ENCODE measurements at regions not wholly inside any gene's neighbourhood (a gene's known extent, or its start where the extent isn't known, plus 50 kb on each side); places are given as distances from the start of the nearest gene placed in this dataset.

DNA sequence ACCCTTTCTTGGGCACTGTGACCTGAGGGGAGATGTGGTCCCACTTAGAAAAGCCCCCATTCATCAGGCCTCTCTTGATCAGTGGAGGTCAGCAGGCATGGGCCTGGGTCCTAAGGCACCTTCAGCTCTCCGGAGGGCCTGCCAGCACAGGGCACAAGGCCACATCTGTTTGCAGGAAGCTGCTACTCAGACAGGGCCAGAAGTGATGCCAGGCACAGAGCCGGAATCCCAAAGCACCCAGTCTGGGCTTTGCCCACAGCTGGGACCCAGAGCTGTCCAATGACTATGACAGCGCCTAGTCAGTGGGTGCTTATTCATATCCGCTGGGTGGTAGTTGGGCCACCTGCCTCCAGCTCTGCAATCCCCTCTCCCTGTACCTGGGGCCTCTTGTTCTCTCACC is 63.2 kb upstream of the ELN start:
- no peak for DNase-seq

DNA sequence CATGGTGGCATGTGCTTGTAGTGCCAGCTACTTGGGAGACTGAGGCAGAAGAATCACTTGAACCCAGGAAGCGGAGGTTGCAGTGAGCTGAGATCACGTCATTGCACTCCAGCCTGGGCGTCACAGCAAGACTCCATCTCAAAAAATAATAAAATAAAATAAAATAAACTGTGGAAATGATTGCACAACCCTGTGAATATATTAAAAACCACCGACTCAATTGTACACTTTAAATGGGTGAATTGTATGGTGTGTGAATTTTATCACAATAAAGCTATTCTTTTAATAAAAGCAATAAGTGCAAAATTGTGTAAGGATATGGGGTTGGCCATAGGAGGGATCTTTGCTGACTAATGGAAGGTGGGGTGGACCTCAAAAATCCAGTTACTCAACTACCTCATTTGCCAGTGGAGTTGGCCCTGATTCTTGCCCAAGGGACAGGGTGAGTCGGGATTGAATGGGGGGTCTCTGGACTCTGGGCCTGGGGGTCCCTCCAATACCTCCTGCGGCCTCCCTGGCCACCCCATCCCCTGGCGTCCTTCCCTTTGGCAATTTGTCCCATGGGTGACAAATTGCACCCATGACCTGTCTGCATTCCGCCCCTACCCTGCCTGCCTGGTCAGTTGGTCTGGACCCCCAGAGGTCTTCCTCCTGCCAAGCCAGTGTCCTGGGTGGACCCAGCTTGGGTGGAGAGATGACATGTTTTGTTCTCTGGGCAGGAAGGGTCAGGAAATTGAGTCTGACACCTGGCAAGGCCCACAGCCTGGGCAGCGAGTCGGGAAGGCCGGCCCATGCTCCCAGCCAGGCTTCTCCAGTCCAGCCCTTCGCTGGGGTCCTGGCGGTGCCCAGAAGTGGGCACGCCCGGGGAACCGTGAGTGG is 61.7 kb upstream of the ELN start:
- no peak for DNase-seq

DNA sequence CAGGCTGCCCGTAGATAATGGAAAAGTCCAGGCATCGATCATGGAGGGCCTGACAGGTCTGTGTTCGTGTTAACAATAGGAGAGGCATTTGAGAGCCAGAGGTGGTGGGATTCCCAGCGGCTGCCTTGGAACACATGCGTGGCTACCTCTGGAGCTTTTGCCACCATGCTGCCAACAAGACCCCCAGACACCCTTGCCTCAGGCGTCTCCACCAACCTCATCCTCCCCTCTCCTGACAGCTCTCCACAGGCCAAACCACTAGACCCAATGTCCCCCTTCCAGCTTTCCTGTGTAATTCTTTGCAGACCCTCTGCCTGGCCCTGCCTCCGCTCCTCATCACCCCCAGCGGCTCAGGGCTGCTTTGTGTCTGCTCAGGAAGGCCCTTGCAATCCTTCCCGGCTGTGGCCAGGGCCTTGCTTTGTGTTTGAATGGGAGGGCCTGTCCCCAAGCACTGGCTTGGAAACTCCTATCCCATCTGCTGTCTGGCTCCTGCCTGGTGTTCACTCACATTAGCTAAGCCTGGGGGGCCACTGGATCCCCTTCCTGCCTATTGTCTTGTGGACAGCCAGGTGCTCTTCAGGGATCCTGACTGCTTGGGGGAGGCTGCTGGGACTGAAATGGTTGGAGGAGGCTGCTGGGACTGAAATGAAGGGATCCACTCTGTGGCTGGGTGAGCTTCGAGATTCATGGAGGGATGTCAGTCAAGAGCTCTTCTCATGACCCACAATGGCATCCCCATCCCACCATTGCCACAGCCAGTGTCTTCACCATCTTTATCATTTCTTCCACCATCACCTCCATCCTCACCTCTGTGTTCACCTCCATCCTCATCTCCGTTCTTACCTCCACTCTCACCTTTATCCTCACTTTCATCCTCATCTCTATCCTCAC is 60.8 kb upstream of the ELN start:
- no peak for DNase-seq

DNA sequence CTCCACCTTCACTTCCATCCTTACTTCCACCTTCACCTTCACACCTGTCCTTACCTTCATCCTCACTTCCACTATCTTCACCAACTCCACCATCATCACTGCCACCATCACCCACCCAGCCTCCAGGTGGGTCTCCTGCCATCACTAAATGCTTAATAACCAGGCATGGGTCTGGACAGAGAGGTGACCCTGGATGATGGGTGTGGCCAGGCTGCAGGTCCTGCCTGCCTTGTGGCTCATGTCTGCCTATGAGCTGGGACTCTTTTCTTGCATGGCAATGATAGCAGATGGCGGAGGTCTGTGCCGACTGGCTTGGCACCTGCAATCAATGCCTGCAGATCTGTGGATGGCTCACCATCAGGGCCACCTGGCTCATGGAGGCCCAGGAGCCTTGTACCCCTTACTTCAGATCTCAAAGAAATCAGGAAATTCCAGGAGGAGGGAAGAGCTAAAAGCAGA is 60.1 kb upstream of the ELN start:
- DNase-seq, result no peak

DNA sequence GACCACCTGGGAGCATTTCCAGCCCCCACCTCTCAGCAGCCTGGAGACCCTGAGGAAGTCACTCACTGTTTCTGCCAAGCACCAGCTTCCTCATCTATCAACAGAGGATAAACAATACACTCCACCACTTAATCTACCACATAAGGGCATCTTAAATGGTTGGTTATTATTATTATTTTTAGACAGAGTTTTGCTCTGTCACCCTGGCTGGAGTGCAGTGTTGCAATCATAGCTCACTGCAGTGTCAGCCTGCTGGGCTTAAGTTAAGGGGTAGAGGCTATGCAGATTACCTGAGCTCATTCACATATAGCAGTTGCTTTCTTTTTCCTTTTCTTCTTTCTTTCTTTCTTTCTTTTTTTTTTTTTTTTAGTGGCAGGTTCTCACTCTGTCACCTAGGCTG is 59.5 kb upstream of the ELN start:
- DNase-seq, result no peak

DNA sequence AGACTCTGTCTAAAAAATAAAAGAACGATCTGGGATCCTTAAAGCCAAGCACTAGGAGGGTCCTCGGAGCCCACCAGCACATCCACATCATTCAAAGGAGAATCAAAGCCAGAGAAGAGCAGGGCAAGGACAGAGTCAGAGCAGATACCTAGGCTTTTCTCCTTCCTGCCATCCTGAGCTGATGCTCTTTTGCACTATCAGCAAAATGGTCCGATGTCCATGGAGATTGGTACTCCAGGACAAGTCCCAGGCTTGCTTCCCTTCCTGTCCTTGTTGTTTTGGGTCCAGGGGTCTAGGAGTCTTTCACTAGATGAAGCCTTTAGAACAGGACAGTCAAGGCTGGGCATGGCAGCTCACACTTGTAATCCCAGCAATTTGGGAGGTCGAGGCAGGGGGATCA is 58.0 kb upstream of the ELN start:
- no peak for DNase-seq

DNA sequence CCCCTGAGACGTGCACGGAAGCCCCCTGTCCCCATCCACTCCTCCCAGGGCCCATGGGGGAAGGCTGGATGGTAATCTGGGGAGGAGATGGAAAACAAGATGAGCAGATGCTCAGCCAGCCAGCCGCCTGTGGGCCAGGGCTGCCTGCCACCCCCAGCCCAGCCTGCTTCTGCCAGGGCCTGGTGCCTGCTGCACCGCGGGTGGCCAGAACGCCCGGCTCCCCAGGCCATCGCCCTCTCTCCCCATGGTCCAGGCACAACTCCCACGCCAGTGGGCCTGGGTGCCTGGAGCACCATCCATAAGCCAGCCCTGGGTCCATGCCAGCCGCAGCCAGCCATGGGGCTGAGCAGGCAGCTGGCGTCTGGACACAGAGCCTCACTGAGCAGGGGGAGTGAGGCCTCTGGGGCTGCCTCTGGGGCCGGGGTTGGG is 57.2 kb upstream of the ELN start:
- DNase-seq, result no peak

DNA sequence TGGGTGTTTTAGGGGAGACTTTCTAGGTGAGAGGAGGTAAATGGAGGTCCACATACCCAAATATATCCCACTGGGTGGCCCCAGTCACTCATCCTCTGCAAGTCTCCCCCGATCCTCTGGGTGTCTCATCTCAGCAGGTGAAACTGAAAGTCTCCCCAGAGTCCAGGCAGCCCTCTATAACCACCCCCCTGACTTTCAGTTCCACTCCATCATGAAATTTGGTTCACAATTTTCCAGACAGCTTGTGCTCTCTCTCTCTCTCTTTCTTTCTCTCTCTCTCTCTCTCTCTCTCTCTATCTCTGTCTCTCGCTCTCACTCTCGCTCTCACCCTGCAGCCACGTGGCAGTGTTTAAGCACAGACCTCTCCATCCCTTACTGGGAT is 56.7 kb upstream of the ELN start:
- DNase-seq, result no peak

DNA sequence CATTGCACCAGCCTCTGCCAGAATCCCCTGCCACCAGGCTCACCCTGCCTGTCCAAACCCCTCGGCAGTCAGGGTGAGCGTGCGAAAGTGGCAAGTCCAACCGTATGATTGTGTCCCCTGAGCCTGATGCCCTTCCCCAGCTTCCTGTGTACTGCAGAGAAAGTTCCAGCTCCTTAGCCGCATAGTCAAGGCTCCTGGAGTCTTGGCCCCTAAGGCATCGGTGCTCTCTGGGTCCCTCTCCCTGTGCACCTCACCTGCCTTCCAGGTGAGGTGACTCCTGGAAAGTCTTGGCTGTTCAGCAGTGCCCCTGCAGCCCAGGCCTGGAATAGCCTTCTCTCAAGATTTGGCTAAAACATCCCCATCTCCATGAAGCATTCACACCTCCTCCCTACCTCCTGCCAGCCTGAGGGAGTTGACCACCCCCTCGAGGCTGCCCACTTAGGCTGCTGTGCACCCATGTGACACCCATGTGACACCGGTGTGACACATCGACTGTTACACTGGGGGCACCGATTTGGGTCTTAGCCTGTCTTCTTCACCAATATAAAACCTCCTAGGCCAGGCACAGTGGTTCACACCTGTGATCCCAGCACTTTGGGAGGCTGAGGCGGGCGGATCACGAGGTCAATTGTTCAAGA is 56.1 kb upstream of the ELN start:
- DNase-seq, result no peak

DNA sequence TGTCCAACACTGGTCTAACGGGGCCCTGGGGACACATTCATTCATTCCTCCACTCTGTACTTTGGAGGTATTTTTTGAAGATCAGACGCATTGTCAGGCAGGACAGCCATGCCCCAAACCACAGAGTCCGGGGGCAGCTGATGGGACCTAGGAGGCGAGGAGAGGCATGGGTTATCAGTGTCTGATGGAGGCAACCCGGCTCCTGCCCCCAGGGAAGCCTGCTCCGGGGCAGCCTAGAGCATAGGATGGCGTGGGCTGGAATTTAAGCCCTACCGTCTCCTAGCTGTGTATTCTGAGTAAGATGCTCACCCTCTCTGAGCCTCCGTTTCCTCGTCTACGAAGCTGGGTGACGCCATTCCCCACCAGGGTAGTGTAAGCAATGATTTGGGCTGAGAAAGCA is 55.4 kb upstream of the ELN start:
- DNase-seq, result no peak

DNA sequence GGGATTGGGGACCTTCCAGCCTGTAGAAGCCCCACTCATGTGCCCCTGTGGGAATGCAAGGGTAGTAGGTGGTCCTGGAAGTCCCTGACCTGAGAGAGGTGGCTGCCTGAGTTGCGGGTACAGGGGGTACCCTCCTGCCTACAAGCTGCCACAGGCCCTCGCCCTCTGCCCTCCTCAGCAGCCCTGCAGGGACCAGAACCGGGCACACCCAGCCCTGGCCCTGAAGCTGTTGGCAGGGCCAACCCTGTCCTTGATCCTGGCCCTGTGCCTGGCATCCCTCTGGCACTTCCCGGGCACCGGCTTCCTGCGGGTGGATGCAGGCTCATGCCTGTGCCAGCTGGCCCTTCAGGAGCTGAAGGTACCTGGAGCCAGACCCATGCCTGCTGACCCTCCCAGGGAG is 54.9 kb upstream of the ELN start:
- DNase-seq, result no peak

DNA sequence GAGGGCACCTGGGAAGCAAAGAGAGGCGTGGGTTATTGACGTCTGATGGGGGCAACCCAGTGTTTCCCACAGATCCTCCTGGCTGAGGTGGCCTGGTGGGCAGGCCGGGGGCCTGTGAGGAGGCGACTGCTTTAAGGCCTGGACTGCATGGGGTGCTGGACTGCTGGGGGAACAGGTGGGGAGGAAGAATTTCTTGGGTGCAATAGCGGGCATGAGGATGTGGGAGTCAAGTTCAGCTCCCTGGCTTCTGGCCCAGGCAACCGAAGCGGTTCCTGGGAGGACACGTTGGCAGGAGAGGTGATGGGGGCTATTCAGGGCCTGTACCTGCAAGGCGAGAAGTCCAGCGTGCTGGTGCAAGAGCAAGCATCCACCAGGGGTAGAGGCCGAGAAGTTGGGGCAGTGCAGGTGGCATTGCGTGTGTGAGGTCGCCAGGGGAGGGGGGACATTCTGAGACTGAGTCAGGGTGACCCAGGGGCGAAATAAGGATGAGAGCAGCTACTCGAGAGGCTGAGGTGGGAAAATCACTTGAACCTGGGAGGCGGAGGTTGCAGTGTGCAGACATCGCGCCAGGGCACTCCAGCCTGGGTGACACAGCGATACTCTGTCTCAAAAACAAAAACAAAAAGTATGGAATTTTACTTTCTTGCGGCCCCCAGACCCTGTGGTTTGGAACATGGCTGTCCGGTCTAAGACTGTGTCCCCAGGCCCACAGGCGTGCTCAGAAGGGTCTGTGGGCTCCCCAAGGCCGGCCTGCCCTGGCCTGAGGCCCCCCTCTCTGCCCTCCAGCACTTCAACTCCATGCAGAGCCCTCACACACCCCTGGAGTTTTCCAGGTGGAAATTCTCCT is 53.6 kb upstream of the ELN start:
- DNase-seq, result no peak

DNA sequence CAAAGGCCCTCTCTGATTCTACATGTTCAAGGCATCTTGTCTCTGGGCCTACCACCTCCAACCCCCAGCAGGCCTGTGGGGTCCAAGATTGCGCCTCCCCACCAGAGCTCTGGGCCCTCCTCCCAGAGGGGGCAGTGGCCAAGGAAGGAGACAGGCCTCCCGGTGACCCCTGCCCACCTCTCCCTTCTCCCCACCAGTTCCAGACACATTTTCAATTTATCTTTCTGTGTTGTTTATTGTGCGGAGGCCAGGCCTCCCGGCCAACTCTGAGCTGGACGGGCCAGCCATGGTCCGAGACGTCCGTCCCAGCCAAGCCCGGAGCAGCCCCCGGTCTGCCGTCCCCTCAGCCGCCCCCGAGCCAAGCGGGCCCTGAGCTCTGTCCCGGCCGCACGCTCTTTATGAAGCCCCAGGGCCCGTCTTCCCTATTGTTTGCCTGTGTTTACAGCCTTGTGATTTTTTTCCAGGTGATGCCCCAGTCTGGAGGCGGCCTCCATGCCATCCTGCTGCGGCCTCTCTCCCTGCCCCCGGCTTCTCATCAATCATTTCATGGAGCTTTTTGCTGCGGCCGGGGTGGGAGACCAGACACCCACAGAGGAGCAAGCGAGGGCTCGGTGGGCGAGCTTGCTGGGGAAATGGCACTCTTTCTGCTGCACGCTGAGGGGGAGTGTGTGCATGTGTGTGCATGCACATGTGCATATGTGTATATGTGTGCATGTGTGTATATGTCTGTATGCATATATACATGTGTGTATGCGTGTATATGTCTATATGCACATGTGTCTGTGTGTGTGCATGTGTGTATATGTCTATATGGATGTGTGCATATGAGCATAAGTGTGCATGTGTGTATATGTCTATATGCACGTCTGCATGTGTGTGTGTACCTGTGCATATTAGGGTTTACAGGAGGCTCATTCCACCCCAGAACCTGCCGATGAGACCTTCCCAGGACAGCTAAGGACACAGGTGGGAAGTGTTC is 52.7 kb upstream of the ELN start:
- no peak for DNase-seq

DNA sequence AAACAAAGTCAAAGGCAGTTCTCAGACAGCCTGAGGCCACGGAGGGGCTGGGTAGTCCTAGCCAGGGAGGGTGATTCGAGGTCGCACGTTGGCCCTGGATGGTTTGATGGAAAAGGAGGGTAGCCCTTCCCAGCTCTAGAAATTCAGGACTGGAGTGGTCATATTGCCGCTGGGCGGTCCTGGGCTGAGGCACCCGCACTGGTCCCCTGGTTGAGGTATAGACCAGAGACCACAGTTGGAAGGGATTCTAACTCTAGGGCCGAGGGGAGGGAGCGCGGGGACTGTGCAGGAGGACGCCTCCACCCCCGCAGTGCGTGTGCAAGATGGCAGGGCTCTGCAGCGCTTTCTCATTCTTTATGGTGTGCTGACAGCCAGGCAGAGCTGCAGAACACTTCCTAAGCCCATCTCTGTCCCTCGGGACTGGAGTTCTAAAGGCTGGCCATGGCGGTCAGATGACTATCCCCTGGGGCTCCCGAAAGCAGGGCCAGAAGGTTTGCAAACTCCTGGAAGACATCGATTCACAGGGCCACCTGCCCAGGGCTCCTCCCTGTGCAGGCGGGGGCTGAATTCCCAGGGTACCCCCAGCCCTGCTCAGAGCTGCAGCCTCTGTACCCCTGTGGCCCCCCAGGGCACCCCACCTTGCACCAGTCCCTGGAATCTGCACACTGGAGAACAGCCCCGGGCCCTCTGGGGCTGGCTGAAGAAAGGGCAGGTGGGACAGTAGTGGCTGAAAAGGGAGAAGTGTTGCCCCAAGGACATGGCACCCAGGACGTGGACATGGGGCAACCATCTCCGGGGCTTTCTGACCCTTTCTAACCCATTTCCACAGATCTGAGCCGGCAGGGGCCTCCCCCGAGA is 51.0 kb upstream of the ELN start:
- DNase-seq, result no peak

DNA sequence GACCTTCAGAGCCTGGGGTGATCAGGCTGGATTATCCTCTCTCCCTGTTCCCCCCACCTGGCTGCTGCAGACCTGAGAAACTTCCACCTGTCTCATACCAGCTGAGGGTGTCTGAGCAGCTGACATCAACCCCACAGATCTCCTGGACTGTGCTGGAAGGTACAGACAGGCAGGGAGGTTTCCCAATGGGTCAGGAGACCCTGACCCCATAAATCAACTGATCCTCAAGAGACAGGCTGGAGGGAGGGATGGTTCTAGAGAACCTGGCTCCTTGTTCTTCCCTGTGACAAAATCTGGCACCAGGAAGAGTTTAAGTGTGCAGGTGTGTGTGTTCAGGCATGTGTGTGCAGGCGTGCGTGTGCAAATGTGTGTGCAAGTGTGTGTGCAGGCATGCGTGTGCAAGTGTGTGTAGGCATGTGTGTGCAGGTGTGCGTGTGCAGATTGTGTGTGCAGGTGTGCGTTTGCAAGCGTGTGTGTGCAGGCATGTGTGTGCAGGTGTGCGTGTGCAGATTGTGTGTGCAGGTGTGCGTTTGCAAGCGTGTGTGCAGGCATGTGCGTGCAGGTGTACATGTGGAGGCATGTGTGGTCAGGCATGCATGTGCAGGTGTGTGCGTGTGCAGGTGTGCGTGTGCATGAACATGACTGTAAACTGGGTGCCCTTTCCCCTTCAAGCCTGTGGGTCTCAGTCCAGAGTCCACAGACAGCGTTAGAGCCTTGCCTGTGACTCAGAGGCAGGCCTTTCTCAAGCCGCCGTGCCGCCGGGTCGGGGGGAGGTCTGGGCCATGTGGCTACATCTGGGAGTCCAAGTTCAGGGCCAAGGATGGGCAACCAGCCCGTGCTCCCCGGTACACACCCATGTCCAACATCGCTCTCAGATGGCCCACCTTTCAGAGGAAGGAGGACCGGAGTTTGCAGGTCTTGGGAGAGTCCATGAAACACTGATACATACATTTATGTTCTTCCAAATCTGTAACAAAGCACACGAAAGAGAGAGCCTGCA is 50.1 kb upstream of the ELN start:
- no peak for DNase-seq

All from NCI-H226 (cell line).